Astrocyte (in vitro differentiated cells and primary cell): ENCODE measurements at regions not wholly inside any gene's neighbourhood (a gene's known extent, or its start where the extent isn't known, plus 50 kb on each side); places are given as distances from the start of the nearest gene placed in this dataset.

Experiments used
- DNase-seq: peaks from one replicate; pipeline ENCODE4 v3.0.0-alpha.2; 2010; ENCODE audit warnings: low read depth
- FAIRE-seq: peaks from 2 replicates; lab custom pipeline; 2011; peaks lifted over from hg19 to GRCh38; lab: Jason Lieb, UNC
- H2AFZ ChIP-seq: 2 replicates; pipeline ENCODE4 v1.6.0; 2012; ENCODE audit warnings: low read depth, low read length, inconsistent platforms
- H3K27ac ChIP-seq: 2 replicates; pipeline ENCODE4 v1.5.1; 2011; ENCODE audit warnings: low read depth, low read length, inconsistent platforms
- H3K27me3 ChIP-seq: 2 replicates; pipeline ENCODE4 v1.6.0; 2011; ENCODE audit warnings: low read length, inconsistent platforms; ENCODE audit not compliant: insufficient read depth
- H3K36me3 ChIP-seq: 2 replicates; pipeline ENCODE4 v1.5.1; 2011; ENCODE audit warnings: low read length, inconsistent platforms; ENCODE audit not compliant: insufficient read depth
- H3K4me1 ChIP-seq: 2 replicates; pipeline ENCODE4 v1.5.1; 2011; ENCODE audit warnings: low read length, inconsistent platforms; ENCODE audit not compliant: insufficient read depth
- H3K4me2 ChIP-seq: 2 replicates; pipeline ENCODE4 v1.6.0; 2012; ENCODE audit warnings: low read length, inconsistent platforms
- H3K4me3 ChIP-seq: 2 replicates; pipeline ENCODE4 v1.5.1; 2011; ENCODE audit warnings: low read depth, mild to moderate bottlenecking, low read length, inconsistent platforms; ENCODE audit not compliant: insufficient read depth
- H3K79me2 ChIP-seq: 2 replicates; pipeline ENCODE4 v1.6.0; 2012; ENCODE audit warnings: mild to moderate bottlenecking, low read length, inconsistent platforms; ENCODE audit not compliant: insufficient read depth
- H3K9ac ChIP-seq: 2 replicates; pipeline ENCODE4 v1.6.0; 2012; ENCODE audit warnings: mild to moderate bottlenecking, low read length, inconsistent platforms
- H3K9me3 ChIP-seq: 2 replicates; pipeline ENCODE4 v1.5.1; 2012; ENCODE audit warnings: low read depth, mild to moderate bottlenecking, low read length, inconsistent platforms; ENCODE audit not compliant: insufficient read depth
- H4K20me1 ChIP-seq: 2 replicates; pipeline ENCODE4 v1.6.0; 2012; ENCODE audit warnings: low read length, inconsistent platforms; ENCODE audit not compliant: insufficient read depth
- H3K27ac Mint-ChIP-seq: one replicate; pipeline ENCODE4 v1.8.0; 2021; ENCODE audit warnings: mild to moderate bottlenecking, mixed read lengths; ENCODE audit not compliant: unreplicated experiment
- H3K27me3 Mint-ChIP-seq: one replicate; pipeline ENCODE4 v1.8.0; 2021; ENCODE audit warnings: low read depth, mixed read lengths; ENCODE audit not compliant: unreplicated experiment
- H3K36me3 Mint-ChIP-seq: one replicate; pipeline ENCODE4 v1.8.0; 2021; ENCODE audit warnings: low read depth, mixed read lengths; ENCODE audit not compliant: unreplicated experiment
- H3K4me1 Mint-ChIP-seq: one replicate; pipeline ENCODE4 v1.8.0; 2021; ENCODE audit warnings: low read depth, mixed read lengths; ENCODE audit not compliant: unreplicated experiment
- H3K4me3 Mint-ChIP-seq: one replicate; pipeline ENCODE4 v1.8.0; 2021; ENCODE audit warnings: mild to moderate bottlenecking, moderate library complexity, mixed read lengths; ENCODE audit not compliant: unreplicated experiment
- H3K9me3 Mint-ChIP-seq: one replicate; pipeline ENCODE4 v1.8.0; 2021; ENCODE audit warnings: mild to moderate bottlenecking, mixed read lengths; ENCODE audit not compliant: unreplicated experiment
- CTCF ChIP-seq: IDR thresholded peaks from 2 replicates; pipeline ENCODE4 v1.5.1; 2011; ENCODE audit warnings: low read depth, mild to moderate bottlenecking, inconsistent platforms, low read length, moderate library complexity; ENCODE audit not compliant: insufficient read depth
- EZH2 ChIP-seq: IDR thresholded peaks from 2 replicates; pipeline ENCODE4 v1.6.1; 2012; ENCODE audit warnings: mild to moderate bottlenecking, low read length, inconsistent platforms; ENCODE audit not compliant: insufficient read depth

- Histone ChIP-seq H3K9ac (no peak overlapping the region), H3K4me2 (no peak overlapping the region), H4K20me1 (no peaks in the 10 kb centered on the region), H3K9me3 (no peaks in the 10 kb centered on the region), H3K27ac (no peak overlapping the region), H3K79me2 (no peaks in the 10 kb centered on the region), H3K4me3 (no peak overlapping the region), H3K27me3 (no peaks in the 10 kb centered on the region), H3K4me1 (peaks cover 15% of the 10 kb centered on the region), H3K36me3 (no peaks in the 10 kb centered on the region), H2AFZ (no peak overlapping the region)
- H3K27ac Mint-ChIP-seq: no peak overlapping the region
- FAIRE-seq (no peak), DNase-seq (peak; percentile 63)
- H3K9me3 Mint-ChIP-seq: no peaks in the 10 kb centered on the region
- no peak overlapping the region for H3K4me3 Mint-ChIP-seq
- peaks cover 5% of the 10 kb centered on the region for H3K4me1 Mint-ChIP-seq
- no peak for TF ChIP-seq EZH2
- no peak for TF ChIP-seq CTCF
- H3K36me3 Mint-ChIP-seq: no peaks in the 10 kb centered on the region
- no peaks in the 10 kb centered on the region for H3K27me3 Mint-ChIP-seq
Observed at GRCh38 chr3:81274671-81275070, 486.8 kb downstream of the GBE1 start.

- TF ChIP-seq CTCF: no peak
- no peak for TF ChIP-seq EZH2
- no peaks in the 10 kb centered on the region for H3K27me3 Mint-ChIP-seq
- Histone ChIP-seq H3K27ac (no peak overlapping the region), H2AFZ (no peak overlapping the region), H3K9ac (no peak overlapping the region), H3K27me3 (no peaks in the 10 kb centered on the region), H4K20me1 (no peaks in the 10 kb centered on the region), H3K4me2 (no peak overlapping the region), H3K36me3 (no peaks in the 10 kb centered on the region), H3K4me1 (no peaks in the 10 kb centered on the region), H3K79me2 (no peaks in the 10 kb centered on the region), H3K4me3 (no peak overlapping the region), H3K9me3 (no peaks in the 10 kb centered on the region)
- H3K36me3 Mint-ChIP-seq: no peaks in the 10 kb centered on the region
- no peak overlapping the region for H3K4me3 Mint-ChIP-seq
- H3K9me3 Mint-ChIP-seq: no peaks in the 10 kb centered on the region
- H3K4me1 Mint-ChIP-seq: no peaks in the 10 kb centered on the region
- H3K27ac Mint-ChIP-seq: no peak overlapping the region
- no peak for FAIRE-seq
- no peak for DNase-seq
Observed at GRCh38 chr3:81270603-81271379, 490.7 kb downstream of the GBE1 start.

- Mint-ChIP-seq H3K9me3 (no peaks in the 10 kb centered on the region), H3K27me3 (no peaks in the 10 kb centered on the region), H3K36me3 (no peaks in the 10 kb centered on the region), H3K27ac (no peak overlapping the region), H3K4me3 (no peak overlapping the region), H3K4me1 (peaks cover 3% of the 10 kb centered on the region)
- no peaks in the 10 kb centered on the region for H3K4me1 ChIP-seq
- no peak for FAIRE-seq
- H2AFZ ChIP-seq: no peak overlapping the region
- H3K27me3 ChIP-seq: no peaks in the 10 kb centered on the region
- H3K4me3 ChIP-seq: no peak overlapping the region
- H3K27ac ChIP-seq: no peak overlapping the region
- H3K9ac ChIP-seq: no peak overlapping the region
- no peak for DNase-seq
- no peaks in the 10 kb centered on the region for H3K79me2 ChIP-seq
- no peaks in the 10 kb centered on the region for H3K9me3 ChIP-seq
- no peaks in the 10 kb centered on the region for H4K20me1 ChIP-seq
- no peak for TF ChIP-seq EZH2
- no peak for TF ChIP-seq CTCF
- H3K4me2 ChIP-seq: no peak overlapping the region
- H3K36me3 ChIP-seq: no peaks in the 10 kb centered on the region
Observed at GRCh38 chr3:81268526-81268925, 492.9 kb downstream of the GBE1 start.
